DOHH2 (cell line): ENCODE measurements at regions not wholly inside any gene's neighbourhood (a gene's known extent, or its start where the extent isn't known, plus 50 kb on each side); places are given as distances from the start of the nearest gene placed in this dataset.

ENCODE experiments used
- CTCF ChIP-seq: fragments of 200-600 bp; sonication (generic); IDR thresholded peaks from one replicate; pipeline ENCODE4 v1.5.1; 2014; ENCODE audit warnings: antibody characterized with exemption, mild to moderate bottlenecking, low read depth, low read length; ENCODE audit not compliant: poor library complexity, severe bottlenecking
- EZH2phosphoT487 ChIP-seq: fragments of 200-600 bp; sonication (generic); IDR thresholded peaks from 2 replicates; pipeline ENCODE4 v1.6.1; 2017; ENCODE audit warnings: borderline replicate concordance, mild to moderate bottlenecking, antibody characterized with exemption, low read length, moderate library complexity, mixed read lengths

DNA sequence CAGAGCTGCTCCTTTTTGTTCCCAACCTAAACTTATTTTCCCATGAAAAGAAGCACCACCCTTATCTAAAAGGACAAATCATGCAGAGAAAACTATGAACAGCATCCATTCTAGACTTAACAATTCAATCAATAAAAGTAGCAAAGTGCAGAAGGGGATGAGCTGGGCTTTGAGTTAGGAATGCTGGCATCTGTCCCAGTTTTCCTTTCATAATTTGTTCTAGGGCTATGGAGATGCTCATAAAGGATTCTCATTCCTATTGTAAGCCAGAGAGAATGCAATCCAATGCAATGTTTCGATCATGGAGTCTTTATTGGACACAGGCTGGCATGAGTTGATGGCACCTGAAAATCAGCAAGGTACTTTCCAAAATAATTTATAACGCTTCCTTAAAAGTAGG is 330.6 kb downstream of the VPS13C start:
- TF ChIP-seq CTCF (no peak), EZH2phosphoT487 (no peak)
